GM18858 (cell line): ENCODE measurements at regions not wholly inside any gene's neighbourhood (a gene's known extent, or its start where the extent isn't known, plus 50 kb on each side); places are given as distances from the start of the nearest gene placed in this dataset.

ENCODE experiments used
- ATAC-seq: cut with Tn5 transposase; IDR thresholded peaks from one replicate; pipeline ENCODE4 v1.9.1; 2021; ENCODE audit not compliant: unreplicated experiment

GRCh38 chr3:78140274-78140673 lies 1100.4 kb downstream of the ROBO2 start:
- no peak for ATAC-seq

- no peak for ATAC-seq
These were observed 1101.0 kb downstream of the ROBO2 start for GRCh38 chr3:78140866-78141265.

- no peak for ATAC-seq
These were observed 1101.4 kb downstream of the ROBO2 start for GRCh38 chr3:78141269-78141668.

- ATAC-seq, result no peak
These were observed 1103.1 kb downstream of the ROBO2 start for GRCh38 chr3:78143000-78143399.

- no peak for ATAC-seq
These were observed 1109.3 kb downstream of the ROBO2 start for GRCh38 chr3:78148986-78149717.

- ATAC-seq, result no peak
These were observed 1114.1 kb downstream of the ROBO2 start for GRCh38 chr3:78153973-78154372.

- ATAC-seq, result no peak
These were observed 1114.8 kb downstream of the ROBO2 start for GRCh38 chr3:78154521-78155186.

- ATAC-seq, result no peak
These were observed 1121.8 kb downstream of the ROBO2 start for GRCh38 chr3:78161736-78162135.

- no peak for ATAC-seq
These were observed 1123.5 kb downstream of the ROBO2 start for GRCh38 chr3:78163379-78163778.

- ATAC-seq, result no peak
These were observed 1126.0 kb downstream of the ROBO2 start for GRCh38 chr3:78165876-78166275.

GRCh38 chr3:78174821-78175220 lies 1134.9 kb downstream of the ROBO2 start:
- no peak for ATAC-seq

- ATAC-seq, result no peak
These were observed 1137.0 kb downstream of the ROBO2 start for GRCh38 chr3:78176869-78177268.

GRCh38 chr3:78177780-78178179 lies 1137.9 kb downstream of the ROBO2 start:
- ATAC-seq, result no peak

GRCh38 chr3:78178209-78178608 lies 1138.3 kb downstream of the ROBO2 start:
- no peak for ATAC-seq

- no peak for ATAC-seq
These were observed 1139.0 kb downstream of the ROBO2 start for GRCh38 chr3:78178740-78179363.

GRCh38 chr3:78183906-78184599 lies 1144.2 kb downstream of the ROBO2 start:
- no peak for ATAC-seq

GRCh38 chr3:78186404-78186803 lies 1146.5 kb downstream of the ROBO2 start:
- no peak for ATAC-seq

GRCh38 chr3:78201091-78201490 lies 1161.2 kb downstream of the ROBO2 start:
- ATAC-seq, result no peak

GRCh38 chr3:78204977-78205376 lies 1165.1 kb downstream of the ROBO2 start:
- ATAC-seq, result no peak

GRCh38 chr3:78221300-78221699 lies 1181.4 kb downstream of the ROBO2 start:
- ATAC-seq, result no peak

GRCh38 chr3:78221796-78222195 lies 1181.9 kb downstream of the ROBO2 start:
- no peak for ATAC-seq

GRCh38 chr3:78235841-78236240 lies 1195.9 kb downstream of the ROBO2 start:
- ATAC-seq, result no peak
